ENCODE measurements at regions not wholly inside any gene's neighbourhood (a gene's known extent, or its start where the extent isn't known, plus 50 kb on each side); places are given as distances from the start of the nearest gene placed in this dataset.

DNA sequence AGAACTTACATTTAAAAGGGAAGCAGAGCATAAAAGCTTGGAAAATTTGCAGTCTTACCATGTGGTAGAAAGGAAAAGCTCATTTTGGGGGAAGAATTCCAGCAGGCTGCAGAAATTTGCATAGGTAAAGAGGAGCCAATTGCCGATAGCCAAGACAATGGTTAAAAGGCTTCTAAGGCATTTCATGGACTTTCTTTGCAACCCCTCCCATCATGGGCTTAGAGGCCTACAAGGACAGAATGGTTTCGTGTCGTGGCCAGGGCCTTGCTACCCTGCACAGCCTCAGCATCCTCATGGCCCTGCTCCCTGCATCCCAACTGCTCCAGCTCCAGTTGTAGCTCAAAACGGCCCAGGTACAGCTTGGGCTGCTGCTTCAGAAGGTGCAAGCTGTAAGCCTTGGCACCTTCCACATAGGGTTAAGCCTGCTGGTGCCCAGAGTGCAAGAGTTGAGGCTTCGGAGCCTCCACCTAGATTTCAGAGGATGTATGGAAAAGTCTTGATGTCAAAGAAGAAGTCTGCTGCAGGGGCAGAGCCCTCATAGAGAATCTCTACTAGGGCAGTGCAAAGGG lies 420.3 kb downstream of the PCDH17 start:
- peaks cover 13 to 33% (median 13%) of the 10 kb centered on the region in 3 donors for H3K9me3 Mint-ChIP-seq
- no peak overlapping the region for H3K27ac ChIP-seq (ENCODE audit: low read length)
- no peak for ATAC-seq (replicated peaks in 1 of 4)
- H3K36me3 Mint-ChIP-seq = no peaks in the 10 kb centered on the region
- H3K4me1 Mint-ChIP-seq = no peaks in the 10 kb centered on the region
- no peak overlapping the region for H3K4me3 Mint-ChIP-seq
- H3K4me3 ChIP-seq (ENCODE audit: control insufficient read depth in 1 of 2, extremely low read depth in 1 of 2, low read length in 1 of 2) = no peak overlapping the region
- no peak overlapping the region for H3K27ac Mint-ChIP-seq
- H3K36me3 ChIP-seq (ENCODE audit: control insufficient read depth in 2 of 2, extremely low read depth in 1 of 2, insufficient read depth in 1 of 2, low read length in 1 of 2) = no peaks in the 10 kb centered on the region
- no peaks in the 10 kb centered on the region for H3K9me3 ChIP-seq
- ChIA-PET POLR2A (no interaction called here), CTCF (no interaction called here)
- no peaks in the 10 kb centered on the region for H3K27me3 ChIP-seq (replicated peaks in 1 of 2; ENCODE audit: control insufficient read depth in 2 of 2, extremely low read depth in 1 of 2, insufficient read depth in 2 of 2, low read length in 1 of 2)
- no peaks in the 10 kb centered on the region for H3K27me3 Mint-ChIP-seq
- no peak for DNase-seq
- H3K4me1 ChIP-seq (ENCODE audit: control insufficient read depth in 1 of 2, extremely low read depth in 1 of 2, insufficient read depth in 2 of 2, low read length in 2 of 2) = no peaks in the 10 kb centered on the region
- 52% methylated on average over 3 of the region's 5 CpGs for WGBS (ENCODE audit: insufficient coverage)

DNA sequence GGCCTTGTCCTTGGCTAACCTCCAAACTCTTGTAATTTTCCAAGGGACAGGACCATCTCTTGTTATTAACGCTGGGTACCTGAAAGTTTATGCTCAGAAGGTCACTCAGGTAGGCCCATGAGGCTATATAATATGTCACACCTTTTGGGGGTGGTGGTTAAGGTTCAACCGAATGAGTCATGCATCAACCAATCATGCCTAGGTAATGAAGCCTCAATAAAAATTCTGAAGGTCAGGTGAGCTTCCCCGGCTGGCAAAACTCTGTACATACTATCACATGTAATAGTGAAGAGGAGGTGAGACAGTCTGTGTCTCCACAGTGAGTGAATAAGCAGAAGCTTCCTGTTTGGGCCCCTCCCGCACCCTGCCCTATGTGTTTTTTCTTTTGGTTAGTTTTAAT lies 424.9 kb downstream of the PCDH17 start:
- CTCF ChIA-PET = no interaction called here
- H3K9me3 ChIP-seq = no peaks in the 10 kb centered on the region
- H3K27ac Mint-ChIP-seq = no peak overlapping the region
- POLR2A ChIA-PET = no interaction called here
- no peak overlapping the region for H3K4me3 Mint-ChIP-seq
- WGBS (ENCODE audit: insufficient coverage) = no CpG with 5 or more reads among the region's 4 CpGs
- no peaks in the 10 kb centered on the region for H3K4me1 ChIP-seq (ENCODE audit: control insufficient read depth in 1 of 2, extremely low read depth in 1 of 2, insufficient read depth in 2 of 2, low read length in 2 of 2)
- H3K36me3 Mint-ChIP-seq = no peaks in the 10 kb centered on the region
- H3K4me3 ChIP-seq (ENCODE audit: control insufficient read depth in 1 of 2, extremely low read depth in 1 of 2, low read length in 1 of 2) = no peak overlapping the region
- DNase-seq (no peak), ATAC-seq (replicated peaks in 1 of 4) (no peak)
- H3K27me3 ChIP-seq (replicated peaks in 1 of 2; ENCODE audit: control insufficient read depth in 2 of 2, extremely low read depth in 1 of 2, insufficient read depth in 2 of 2, low read length in 1 of 2) = no peaks in the 10 kb centered on the region
- H3K27ac ChIP-seq (ENCODE audit: low read length) = no peak overlapping the region
- peaks cover 3 to 10% (median 8%) of the 10 kb centered on the region in 3 donors for H3K9me3 Mint-ChIP-seq
- no peaks in the 10 kb centered on the region for H3K4me1 Mint-ChIP-seq
- no peaks in the 10 kb centered on the region for H3K27me3 Mint-ChIP-seq
- no peaks in the 10 kb centered on the region for H3K36me3 ChIP-seq (ENCODE audit: control insufficient read depth in 2 of 2, extremely low read depth in 1 of 2, insufficient read depth in 1 of 2, low read length in 1 of 2)

DNA sequence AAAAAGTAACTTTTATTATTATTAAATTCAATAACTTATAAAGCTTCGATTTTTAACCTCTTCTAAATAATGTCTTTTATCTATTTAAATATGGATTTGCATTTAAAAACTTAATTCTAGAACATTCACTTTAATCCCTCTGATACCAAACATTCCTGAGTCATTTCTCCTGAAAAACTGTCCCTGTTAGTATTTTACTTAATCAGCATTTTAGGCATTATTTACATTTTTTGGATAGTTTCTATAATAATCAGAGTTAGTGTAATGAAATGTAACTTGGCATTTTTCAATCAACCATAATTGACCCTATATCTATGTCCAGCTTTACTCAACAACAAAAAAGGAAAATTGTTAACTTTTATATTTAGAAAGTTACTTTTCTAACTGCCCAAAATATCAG lies 428.1 kb downstream of the PCDH17 start:
- H3K36me3 Mint-ChIP-seq = no peaks in the 10 kb centered on the region
- CTCF ChIA-PET = no interaction called here
- WGBS (ENCODE audit: insufficient coverage) = no CpG with 5 or more reads among the region's 1 CpG

DNA sequence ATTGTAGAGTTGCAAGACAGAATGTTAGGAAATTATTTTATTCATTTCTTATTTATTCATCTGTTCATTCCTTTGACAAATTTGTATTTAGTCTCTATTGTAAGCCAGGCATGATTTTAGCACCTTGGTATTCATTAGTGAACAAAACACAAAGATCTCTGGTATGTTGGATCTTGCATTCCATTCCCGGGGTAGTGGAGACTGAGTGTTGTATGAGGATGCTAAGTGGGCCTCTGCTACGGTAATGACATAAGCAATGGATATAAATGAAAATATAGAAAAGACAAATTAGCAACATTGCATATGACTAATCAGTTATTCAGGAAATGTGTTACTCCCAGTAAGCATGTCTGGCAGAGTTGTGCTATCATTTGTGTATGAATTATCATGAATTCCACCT lies 449.3 kb downstream of the PCDH17 start:
- Histone ChIP-seq H3K9me3 (no peaks in the 10 kb centered on the region), H3K4me1 (ENCODE audit: control insufficient read depth in 1 of 2, extremely low read depth in 1 of 2, insufficient read depth in 2 of 2, low read length in 2 of 2) (no peaks in the 10 kb centered on the region), H3K27me3 (replicated peaks in 1 of 2; ENCODE audit: control insufficient read depth in 2 of 2, extremely low read depth in 1 of 2, insufficient read depth in 2 of 2, low read length in 1 of 2) (no peaks in the 10 kb centered on the region), H3K27ac (ENCODE audit: low read length) (no peak overlapping the region), H3K36me3 (ENCODE audit: control insufficient read depth in 2 of 2, extremely low read depth in 1 of 2, insufficient read depth in 1 of 2, low read length in 1 of 2) (no peaks in the 10 kb centered on the region), H3K4me3 (ENCODE audit: control insufficient read depth in 1 of 2, extremely low read depth in 1 of 2, low read length in 1 of 2) (no peak overlapping the region)
- Mint-ChIP-seq H3K36me3 (no peaks in the 10 kb centered on the region), H3K9me3 (peaks cover 10 to 22% (median 13%) of the 10 kb centered on the region in 3 donors), H3K4me3 (no peak overlapping the region), H3K4me1 (no peaks in the 10 kb centered on the region), H3K27ac (no peak overlapping the region), H3K27me3 (no peaks in the 10 kb centered on the region)
- POLR2A ChIA-PET = no interaction called here
- CTCF ChIA-PET = no interaction called here
- no CpG with 5 or more reads among the region's 2 CpGs for WGBS (ENCODE audit: insufficient coverage)
- DNase-seq (no peak), ATAC-seq (replicated peaks in 1 of 4) (no peak)

More for the DNA sequence above, 428.1 kb downstream of the PCDH17 start:
- Histone ChIP-seq H3K9me3 (no peaks in the 10 kb centered on the region), H3K27me3 (replicated peaks in 1 of 2; ENCODE audit: control insufficient read depth in 2 of 2, extremely low read depth in 1 of 2, insufficient read depth in 2 of 2, low read length in 1 of 2) (no peaks in the 10 kb centered on the region), H3K4me1 (ENCODE audit: control insufficient read depth in 1 of 2, extremely low read depth in 1 of 2, insufficient read depth in 2 of 2, low read length in 2 of 2) (no peaks in the 10 kb centered on the region), H3K4me3 (ENCODE audit: control insufficient read depth in 1 of 2, extremely low read depth in 1 of 2, low read length in 1 of 2) (no peak overlapping the region), H3K27ac (ENCODE audit: low read length) (no peak overlapping the region), H3K36me3 (ENCODE audit: control insufficient read depth in 2 of 2, extremely low read depth in 1 of 2, insufficient read depth in 1 of 2, low read length in 1 of 2) (no peaks in the 10 kb centered on the region)
- POLR2A ChIA-PET = no interaction called here
- DNase-seq (no peak), ATAC-seq (replicated peaks in 1 of 4) (no peak)
- Mint-ChIP-seq H3K4me1 (no peaks in the 10 kb centered on the region), H3K9me3 (no peaks in the 10 kb centered on the region), H3K27ac (no peak overlapping the region), H3K4me3 (no peak overlapping the region), H3K27me3 (no peaks in the 10 kb centered on the region)

DNA sequence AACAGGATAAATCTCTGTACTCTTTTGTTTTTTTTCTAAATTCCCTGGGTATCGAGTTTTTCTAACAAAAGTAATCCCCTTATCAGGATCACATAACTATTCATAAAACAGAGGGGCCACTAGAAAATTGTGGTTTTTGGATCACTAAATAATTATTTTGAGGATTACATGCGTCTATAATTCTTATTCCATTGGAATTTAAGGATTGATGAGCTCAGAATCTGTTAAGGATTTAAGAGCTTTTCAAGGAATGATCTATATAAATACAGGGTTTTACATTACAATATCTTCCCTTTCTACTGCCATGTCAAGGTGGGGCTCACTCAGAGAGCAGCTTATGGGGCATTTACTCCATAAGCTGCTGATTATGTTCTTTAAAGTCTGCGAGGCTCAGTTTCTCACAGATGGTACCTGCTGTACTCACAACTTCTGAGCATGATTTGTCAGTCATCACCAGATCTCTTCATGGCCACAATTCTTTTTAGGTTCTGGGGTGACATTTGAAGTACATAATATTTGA lies 449.8 kb downstream of the PCDH17 start:
- no peaks in the 10 kb centered on the region for H3K27me3 Mint-ChIP-seq
- POLR2A ChIA-PET = no interaction called here
- Histone ChIP-seq H3K27me3 (replicated peaks in 1 of 2; ENCODE audit: control insufficient read depth in 2 of 2, extremely low read depth in 1 of 2, insufficient read depth in 2 of 2, low read length in 1 of 2) (no peaks in the 10 kb centered on the region), H3K36me3 (ENCODE audit: control insufficient read depth in 2 of 2, extremely low read depth in 1 of 2, insufficient read depth in 1 of 2, low read length in 1 of 2) (no peaks in the 10 kb centered on the region), H3K9me3 (no peaks in the 10 kb centered on the region), H3K4me3 (ENCODE audit: control insufficient read depth in 1 of 2, extremely low read depth in 1 of 2, low read length in 1 of 2) (no peak overlapping the region), H3K4me1 (ENCODE audit: control insufficient read depth in 1 of 2, extremely low read depth in 1 of 2, insufficient read depth in 2 of 2, low read length in 2 of 2) (no peaks in the 10 kb centered on the region), H3K27ac (ENCODE audit: low read length) (no peak overlapping the region)
- CTCF ChIA-PET = no interaction called here
- ATAC-seq (replicated peaks in 1 of 4) (no peak), DNase-seq (no peak)
- H3K27ac Mint-ChIP-seq = no peak overlapping the region
- no CpG with 5 or more reads among the region's 3 CpGs for WGBS (ENCODE audit: insufficient coverage)
- no peaks in the 10 kb centered on the region for H3K36me3 Mint-ChIP-seq
- no peaks in the 10 kb centered on the region for H3K4me1 Mint-ChIP-seq
- peaks cover 9 to 19% (median 13%) of the 10 kb centered on the region in 3 donors for H3K9me3 Mint-ChIP-seq
- H3K4me3 Mint-ChIP-seq = no peak overlapping the region

DNA sequence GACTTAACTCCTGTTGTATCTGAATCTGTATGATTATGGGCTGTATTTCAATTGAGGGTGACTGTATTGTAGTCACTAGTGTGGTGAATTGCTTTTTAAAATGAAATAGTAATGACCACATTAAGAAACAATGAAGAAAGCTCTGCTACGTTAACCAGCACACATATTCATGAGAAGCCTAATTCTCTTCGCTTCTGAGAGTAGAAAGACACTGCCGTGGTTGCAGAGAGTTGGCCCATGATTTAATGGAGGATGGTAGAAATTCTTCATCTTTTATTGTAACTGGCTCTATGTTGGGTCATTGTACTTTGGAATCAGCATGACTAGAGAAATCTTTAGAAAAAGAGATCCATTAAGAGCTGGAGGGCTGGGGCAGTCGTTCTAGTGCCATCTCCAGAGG lies 451.5 kb downstream of the PCDH17 start:
- H3K9me3 ChIP-seq = no peaks in the 10 kb centered on the region
- H3K36me3 ChIP-seq (ENCODE audit: control insufficient read depth in 2 of 2, extremely low read depth in 1 of 2, insufficient read depth in 1 of 2, low read length in 1 of 2) = no peaks in the 10 kb centered on the region
- peaks cover 9 to 19% (median 9%) of the 10 kb centered on the region in 3 donors for H3K9me3 Mint-ChIP-seq
- DNase-seq = no peak
- no peaks in the 10 kb centered on the region for H3K4me1 Mint-ChIP-seq
- no peaks in the 10 kb centered on the region for H3K36me3 Mint-ChIP-seq
- WGBS (ENCODE audit: insufficient coverage) = 80% methylated on average over 1 of the region's 4 CpGs
- POLR2A ChIA-PET = no interaction called here
- no peak overlapping the region for H3K4me3 Mint-ChIP-seq
- CTCF ChIA-PET = interaction anchor here in 1 of 2 donors (0.6 kb wide), 1 partner anchor 1335 kb away, joined by 7 read pairs; no protein-coding TSS in a partner anchor
- no peak for ATAC-seq (replicated peaks in 1 of 4)
- H3K4me1 ChIP-seq (ENCODE audit: control insufficient read depth in 1 of 2, extremely low read depth in 1 of 2, insufficient read depth in 2 of 2, low read length in 2 of 2) = no peaks in the 10 kb centered on the region
- no peaks in the 10 kb centered on the region for H3K27me3 ChIP-seq (replicated peaks in 1 of 2; ENCODE audit: control insufficient read depth in 2 of 2, extremely low read depth in 1 of 2, insufficient read depth in 2 of 2, low read length in 1 of 2)
- H3K27ac ChIP-seq (ENCODE audit: low read length) = no peak overlapping the region
- no peaks in the 10 kb centered on the region for H3K27me3 Mint-ChIP-seq
- no peak overlapping the region for H3K4me3 ChIP-seq (ENCODE audit: control insufficient read depth in 1 of 2, extremely low read depth in 1 of 2, low read length in 1 of 2)
- no peak overlapping the region for H3K27ac Mint-ChIP-seq

DNA sequence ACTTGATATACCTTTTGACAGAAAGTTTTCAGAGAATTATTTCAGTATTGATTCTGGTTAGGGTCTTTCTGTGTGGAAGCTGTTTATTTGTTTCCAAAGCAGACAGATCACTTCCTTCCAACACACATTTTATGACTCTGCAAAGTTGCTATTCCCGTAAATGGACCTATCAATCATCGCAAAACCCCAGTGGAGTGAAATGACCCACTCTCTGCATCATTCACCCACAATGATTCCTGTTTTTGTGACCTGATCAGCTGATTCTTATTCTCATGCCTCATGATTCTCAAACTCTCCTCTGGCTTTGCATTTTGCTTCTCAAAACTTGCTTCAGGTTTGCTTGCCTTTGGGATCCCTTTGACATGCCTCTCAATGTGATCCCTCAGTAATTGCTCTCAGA lies 453.7 kb downstream of the PCDH17 start:
- POLR2A ChIA-PET = interaction anchor here in 1 of 2 donors (0.6 kb wide), 1 partner anchor 594 kb away, joined by 3 read pairs; no protein-coding TSS in a partner anchor
- no peak overlapping the region for H3K4me3 ChIP-seq (ENCODE audit: control insufficient read depth in 1 of 2, extremely low read depth in 1 of 2, low read length in 1 of 2)
- H3K27me3 ChIP-seq (replicated peaks in 1 of 2; ENCODE audit: control insufficient read depth in 2 of 2, extremely low read depth in 1 of 2, insufficient read depth in 2 of 2, low read length in 1 of 2) = no peaks in the 10 kb centered on the region
- Mint-ChIP-seq H3K27ac (no peak overlapping the region), H3K4me3 (no peak overlapping the region), H3K9me3 (peaks cover 4 to 15% (median 9%) of the 10 kb centered on the region in 3 donors), H3K27me3 (no peaks in the 10 kb centered on the region), H3K4me1 (no peaks in the 10 kb centered on the region), H3K36me3 (no peaks in the 10 kb centered on the region)
- H3K4me1 ChIP-seq (ENCODE audit: control insufficient read depth in 1 of 2, extremely low read depth in 1 of 2, insufficient read depth in 2 of 2, low read length in 2 of 2) = no peaks in the 10 kb centered on the region
- H3K9me3 ChIP-seq = no peaks in the 10 kb centered on the region
- H3K27ac ChIP-seq (ENCODE audit: low read length) = no peak overlapping the region
- no peak for ATAC-seq (replicated peaks in 1 of 4)
- 21% methylated on average over 2 of the region's 2 CpGs for WGBS (ENCODE audit: insufficient coverage)
- CTCF ChIA-PET = no interaction called here
- H3K36me3 ChIP-seq (ENCODE audit: control insufficient read depth in 2 of 2, extremely low read depth in 1 of 2, insufficient read depth in 1 of 2, low read length in 1 of 2) = no peaks in the 10 kb centered on the region
- no peak for DNase-seq

Measured in T-cell (primary cell).